Subcutaneous abdominal adipose tissue (tissue), 5 donors: ENCODE measurements at regions not wholly inside any gene's neighbourhood (a gene's known extent, or its start where the extent isn't known, plus 50 kb on each side); places are given as distances from the start of the nearest gene placed in this dataset.

ENCODE experiments used
- H3K27ac ChIP-seq: one replicate; pipeline ENCODE4 v1.7.0; 2013; ENCODE audit warnings: low read depth, mild to moderate bottlenecking, inconsistent platforms, low read length, moderate library complexity
- H3K27me3 ChIP-seq, 5 donors: one replicate each; pipeline ENCODE4 v1.7.0; 2013; ENCODE audit warnings: low read length in 5 of 5, inconsistent platforms in 1 of 5; ENCODE audit not compliant: control insufficient read depth in 5 of 5, insufficient read depth in 4 of 5
- H3K36me3 ChIP-seq, 5 donors: one replicate each; pipeline ENCODE4 v1.7.0; 2013; ENCODE audit warnings: low read length in 5 of 5; ENCODE audit not compliant: control insufficient read depth in 5 of 5, insufficient read depth in 5 of 5
- H3K4me1 ChIP-seq, 5 donors: one replicate each; pipeline ENCODE4 v1.7.0; 2013; ENCODE audit warnings: low read length in 5 of 5, mild to moderate bottlenecking in 3 of 5, moderate library complexity in 1 of 5; ENCODE audit not compliant: control insufficient read depth in 5 of 5, insufficient read depth in 5 of 5
- H3K4me3 ChIP-seq, 5 donors: one replicate each; pipeline ENCODE4 v1.7.0; 2013; ENCODE audit warnings: low read length in 5 of 5, low read depth in 1 of 5
- H3K9ac ChIP-seq, 5 donors: one replicate each; pipeline ENCODE4 v1.7.0; 2013; ENCODE audit warnings: low read length in 5 of 5, mild to moderate bottlenecking in 4 of 5, moderate library complexity in 3 of 5
- H3K9me3 ChIP-seq, 5 donors: one replicate each; pipeline ENCODE4 v1.7.0; 2013; ENCODE audit warnings: low read length in 5 of 5; ENCODE audit not compliant: control insufficient read depth in 5 of 5
- donor health status: healthy.
- donor health status: healthy.
- donor health status: healthy.
- donor health status: healthy.
- donor health status: healthy.

- Histone ChIP-seq H3K36me3 (no peaks in the 10 kb centered on the region), H3K4me3 (no peak overlapping the region), H3K9me3 (no peaks in the 10 kb centered on the region), H3K27me3 (no peaks in the 10 kb centered on the region), H3K9ac (no peak overlapping the region), H3K27ac (no peak overlapping the region), H3K4me1 (no peaks in the 10 kb centered on the region)
These were observed 748.6 kb upstream of the PIK3C3 start for GRCh38 chr18:41206341-41206830.

- Histone ChIP-seq H3K9me3 (peaks cover 0 to 7% (median 4%) of the 10 kb centered on the region in 5 donors), H3K27me3 (no peaks in the 10 kb centered on the region), H3K36me3 (no peaks in the 10 kb centered on the region), H3K4me3 (no peak overlapping the region), H3K4me1 (no peaks in the 10 kb centered on the region), H3K9ac (no peak overlapping the region), H3K27ac (no peak overlapping the region)
These were observed 755.8 kb upstream of the PIK3C3 start for GRCh38 chr18:41199212-41199611.

- Histone ChIP-seq H3K9ac (no peak overlapping the region), H3K27me3 (no peaks in the 10 kb centered on the region), H3K4me3 (no peak overlapping the region), H3K27ac (no peak overlapping the region), H3K36me3 (no peaks in the 10 kb centered on the region), H3K9me3 (peaks cover 0 to 8% (median 4%) of the 10 kb centered on the region in 5 donors), H3K4me1 (no peaks in the 10 kb centered on the region)
These were observed 757.1 kb upstream of the PIK3C3 start for GRCh38 chr18:41197967-41198366.

GRCh38 chr18:41170346-41170745 lies 784.7 kb upstream of the PIK3C3 start:
- Histone ChIP-seq H3K9ac (no peak overlapping the region), H3K36me3 (no peaks in the 10 kb centered on the region), H3K4me3 (no peak overlapping the region), H3K27ac (no peak overlapping the region), H3K9me3 (no peaks in the 10 kb centered on the region), H3K4me1 (no peaks in the 10 kb centered on the region), H3K27me3 (no peaks in the 10 kb centered on the region)

GRCh38 chr18:41165625-41166024 lies 789.4 kb upstream of the PIK3C3 start:
- no peaks in the 10 kb centered on the region for H3K36me3 ChIP-seq
- no peak overlapping the region for H3K4me3 ChIP-seq
- H3K27me3 ChIP-seq, result no peaks in the 10 kb centered on the region
- no peak overlapping the region for H3K27ac ChIP-seq
- H3K9me3 ChIP-seq, result no peaks in the 10 kb centered on the region
- no peaks in the 10 kb centered on the region for H3K4me1 ChIP-seq
- H3K9ac ChIP-seq, result no peak overlapping the region

- Histone ChIP-seq H3K27ac (no peak overlapping the region), H3K27me3 (no peaks in the 10 kb centered on the region), H3K4me1 (no peaks in the 10 kb centered on the region), H3K9ac (no peak overlapping the region), H3K9me3 (no peaks in the 10 kb centered on the region), H3K4me3 (no peak overlapping the region), H3K36me3 (no peaks in the 10 kb centered on the region)
These were observed 792.3 kb upstream of the PIK3C3 start for GRCh38 chr18:41162781-41163180.

- Histone ChIP-seq H3K27ac (no peak overlapping the region), H3K4me1 (no peaks in the 10 kb centered on the region), H3K9me3 (no peaks in the 10 kb centered on the region), H3K36me3 (no peaks in the 10 kb centered on the region), H3K27me3 (no peaks in the 10 kb centered on the region), H3K9ac (no peak overlapping the region), H3K4me3 (no peak overlapping the region)
These were observed 792.8 kb upstream of the PIK3C3 start for GRCh38 chr18:41162191-41162590.

GRCh38 chr18:41155910-41156851 lies 798.9 kb upstream of the PIK3C3 start:
- H3K4me3 ChIP-seq, result no peak overlapping the region
- H3K36me3 ChIP-seq, result no peaks in the 10 kb centered on the region
- no peaks in the 10 kb centered on the region for H3K9me3 ChIP-seq
- H3K9ac ChIP-seq, result no peak overlapping the region
- no peaks in the 10 kb centered on the region for H3K27me3 ChIP-seq
- no peaks in the 10 kb centered on the region for H3K4me1 ChIP-seq
- no peak overlapping the region for H3K27ac ChIP-seq

GRCh38 chr18:41155025-41155424 lies 800.0 kb upstream of the PIK3C3 start:
- no peak overlapping the region for H3K4me3 ChIP-seq
- no peaks in the 10 kb centered on the region for H3K9me3 ChIP-seq
- no peaks in the 10 kb centered on the region for H3K36me3 ChIP-seq
- H3K9ac ChIP-seq, result no peak overlapping the region
- no peak overlapping the region for H3K27ac ChIP-seq
- no peaks in the 10 kb centered on the region for H3K27me3 ChIP-seq
- no peaks in the 10 kb centered on the region for H3K4me1 ChIP-seq

- no peak overlapping the region for H3K9ac ChIP-seq
- no peak overlapping the region for H3K27ac ChIP-seq
- no peaks in the 10 kb centered on the region for H3K9me3 ChIP-seq
- no peaks in the 10 kb centered on the region for H3K4me1 ChIP-seq
- no peak overlapping the region for H3K4me3 ChIP-seq
- H3K36me3 ChIP-seq, result no peaks in the 10 kb centered on the region
- no peaks in the 10 kb centered on the region for H3K27me3 ChIP-seq
These were observed 801.2 kb upstream of the PIK3C3 start for GRCh38 chr18:41153871-41154270.
